GM21786 (cell line): ENCODE measurements at regions not wholly inside any gene's neighbourhood (a gene's known extent, or its start where the extent isn't known, plus 50 kb on each side); places are given as distances from the start of the nearest gene placed in this dataset.

Experiments used
- ATAC-seq: cut with Tn5 transposase; IDR thresholded peaks from one replicate; pipeline ENCODE4 v1.9.1; 2021; ENCODE audit not compliant: unreplicated experiment

- no peak for ATAC-seq
Measured at GRCh38 chr1:34328281-34328799, 151.6 kb downstream of the C1orf94 start.

GRCh38 chr1:34330061-34330460 lies 153.4 kb downstream of the C1orf94 start:
- ATAC-seq: no peak

- no peak for ATAC-seq
Measured at GRCh38 chr1:34331020-34331926, 154.6 kb downstream of the C1orf94 start.

- no peak for ATAC-seq
Measured at GRCh38 chr1:34332996-34333395, 156.3 kb downstream of the C1orf94 start.

GRCh38 chr1:34338871-34339270 lies 162.2 kb downstream of the C1orf94 start:
- no peak for ATAC-seq

- no peak for ATAC-seq
Measured at GRCh38 chr1:34341896-34342295, 165.2 kb downstream of the C1orf94 start.

- no peak for ATAC-seq
Measured at GRCh38 chr1:34342334-34342733, 165.6 kb downstream of the C1orf94 start.

- ATAC-seq: no peak
Measured at GRCh38 chr1:34346128-34346527, 169.4 kb downstream of the C1orf94 start.

- ATAC-seq: no peak
Measured at GRCh38 chr1:34353409-34353808, 176.7 kb downstream of the C1orf94 start.

- no peak for ATAC-seq
Measured at GRCh38 chr1:34354367-34354766, 177.7 kb downstream of the C1orf94 start.

- ATAC-seq: no peak
Measured at GRCh38 chr1:34356853-34357252, 180.1 kb downstream of the C1orf94 start.

GRCh38 chr1:34358636-34359035 lies 181.9 kb downstream of the C1orf94 start:
- no peak for ATAC-seq

GRCh38 chr1:34359411-34359810 lies 182.7 kb downstream of the C1orf94 start:
- ATAC-seq: no peak

- no peak for ATAC-seq
Measured at GRCh38 chr1:34360574-34360973, 183.9 kb downstream of the C1orf94 start.

GRCh38 chr1:34361121-34361520 lies 184.4 kb downstream of the C1orf94 start:
- no peak for ATAC-seq

- peak; percentile 62 for ATAC-seq
Measured at GRCh38 chr1:34361781-34362357, 185.2 kb downstream of the C1orf94 start.

- ATAC-seq: no peak
Measured at GRCh38 chr1:34362949-34363348, 186.2 kb downstream of the C1orf94 start.

- no peak for ATAC-seq
Measured at GRCh38 chr1:34363447-34363846, 186.7 kb downstream of the C1orf94 start.

- no peak for ATAC-seq
Measured at GRCh38 chr1:34363915-34364314, 187.2 kb downstream of the C1orf94 start.

GRCh38 chr1:34364376-34364775 lies 187.7 kb downstream of the C1orf94 start:
- ATAC-seq: no peak

- ATAC-seq: no peak
Measured at GRCh38 chr1:34365295-34365694, 188.6 kb downstream of the C1orf94 start.
